Mammary epithelial cell (primary cell): ENCODE measurements at regions not wholly inside any gene's neighbourhood (a gene's known extent, or its start where the extent isn't known, plus 50 kb on each side); places are given as distances from the start of the nearest gene placed in this dataset.

Experiments
- EZH2 ChIP-seq: IDR thresholded peaks from 2 replicates; pipeline ENCODE4 v1.6.1; 2012; ENCODE audit warnings: low read length, inconsistent platforms, borderline replicate concordance
- TF ChIP-seq, protein P1 (sequence below), 2 donors: IDR thresholded peaks in 1 of 2; conservative IDR thresholded peaks in 1 of 2; 2 replicates each; pipeline ENCODE4 v1.5.1; 2011 to 2012; ENCODE audit warnings: inconsistent platforms in 2 of 2, low read length in 2 of 2, mild to moderate bottlenecking in 2 of 2, control low read depth in 1 of 2, low read depth in 1 of 2; ENCODE audit not compliant: insufficient read depth in 1 of 2; ENCODE audit errors: extremely low read depth in 1 of 2

DNA sequence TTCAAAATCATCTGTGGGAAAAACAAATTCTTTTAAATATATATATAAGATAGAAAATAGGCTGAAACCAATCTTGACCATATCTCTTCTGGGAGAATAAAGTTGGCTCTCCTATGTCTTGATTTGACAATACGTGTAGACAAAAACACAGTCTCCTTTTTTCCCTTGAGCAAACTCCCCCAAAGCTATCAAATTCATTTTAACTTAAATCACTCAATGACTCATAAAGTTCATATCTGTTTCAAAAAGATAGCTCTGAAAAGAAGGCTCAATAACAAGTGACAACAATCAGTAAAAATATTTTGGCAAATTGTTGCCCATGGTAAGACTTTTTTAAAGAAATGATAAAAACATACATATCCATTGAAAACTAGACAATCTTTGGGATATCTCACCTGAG is 236.0 kb upstream of the TENT5A start:
- TF ChIP-seq EZH2 = no peak
- TF ChIP-seq, protein P1, sequence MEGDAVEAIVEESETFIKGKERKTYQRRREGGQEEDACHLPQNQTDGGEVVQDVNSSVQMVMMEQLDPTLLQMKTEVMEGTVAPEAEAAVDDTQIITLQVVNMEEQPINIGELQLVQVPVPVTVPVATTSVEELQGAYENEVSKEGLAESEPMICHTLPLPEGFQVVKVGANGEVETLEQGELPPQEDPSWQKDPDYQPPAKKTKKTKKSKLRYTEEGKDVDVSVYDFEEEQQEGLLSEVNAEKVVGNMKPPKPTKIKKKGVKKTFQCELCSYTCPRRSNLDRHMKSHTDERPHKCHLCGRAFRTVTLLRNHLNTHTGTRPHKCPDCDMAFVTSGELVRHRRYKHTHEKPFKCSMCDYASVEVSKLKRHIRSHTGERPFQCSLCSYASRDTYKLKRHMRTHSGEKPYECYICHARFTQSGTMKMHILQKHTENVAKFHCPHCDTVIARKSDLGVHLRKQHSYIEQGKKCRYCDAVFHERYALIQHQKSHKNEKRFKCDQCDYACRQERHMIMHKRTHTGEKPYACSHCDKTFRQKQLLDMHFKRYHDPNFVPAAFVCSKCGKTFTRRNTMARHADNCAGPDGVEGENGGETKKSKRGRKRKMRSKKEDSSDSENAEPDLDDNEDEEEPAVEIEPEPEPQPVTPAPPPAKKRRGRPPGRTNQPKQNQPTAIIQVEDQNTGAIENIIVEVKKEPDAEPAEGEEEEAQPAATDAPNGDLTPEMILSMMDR (conservative IDR thresholded peaks at IDR 0.05 in 1 of 2, IDR thresholded peaks at IDR 0.05 in 1 of 2; ENCODE audit: extremely low read depth in 1 of 2, insufficient read depth in 1 of 2, low read depth in 1 of 2, low read length in 2 of 2) = no peak
